ENCODE measurements at regions not wholly inside any gene's neighbourhood (a gene's known extent, or its start where the extent isn't known, plus 50 kb on each side); places are given as distances from the start of the nearest gene placed in this dataset.

- no peak for TF ChIP-seq CTCF (IDR thresholded peaks at IDR 0.05; ENCODE audit: insufficient read depth, low read depth, low read length)
- no peak for TF ChIP-seq EZH2 (IDR thresholded peaks at IDR 0.05; ENCODE audit: insufficient read depth, low read length)
Observed at GRCh38 chr13:76129305-76130000, 493.3 kb downstream of the LMO7 start.
